H9 (cell line): ENCODE measurements at regions not wholly inside any gene's neighbourhood (a gene's known extent, or its start where the extent isn't known, plus 50 kb on each side); places are given as distances from the start of the nearest gene placed in this dataset.

ENCODE experiments used
- DNase-seq: peaks from one replicate; pipeline ENCODE4 v3.0.0-alpha.2; 2017
- H2AFZ ChIP-seq: one replicate; pipeline ENCODE4 v1.6.1; 2013; ENCODE audit warnings: mild to moderate bottlenecking, low read length, control low read depth, moderate library complexity
- H2AK5ac ChIP-seq: 2 replicates; pipeline ENCODE4 v1.6.1; 2013; ENCODE audit warnings: low read length, control low read depth, mixed read lengths; ENCODE audit not compliant: insufficient read length
- H2BK120ac ChIP-seq: one replicate; pipeline ENCODE4 v1.6.1; 2013; ENCODE audit warnings: low read depth, mild to moderate bottlenecking, low read length, control low read depth, inconsistent platforms; ENCODE audit not compliant: poor library complexity, severe bottlenecking
- H2BK12ac ChIP-seq: 2 replicates; pipeline ENCODE4 v1.6.1; 2013; ENCODE audit warnings: low read length, control low read depth, mixed read lengths, low read depth; ENCODE audit not compliant: insufficient read length
- H2BK15ac ChIP-seq: 2 replicates; pipeline ENCODE4 v1.6.1; 2013; ENCODE audit warnings: low read depth, low read length, control low read depth
- H2BK20ac ChIP-seq: one replicate; pipeline ENCODE4 v1.6.1; 2013; ENCODE audit warnings: low read depth, mild to moderate bottlenecking, low read length, control low read depth, inconsistent platforms; ENCODE audit not compliant: poor library complexity, severe bottlenecking
- H2BK5ac ChIP-seq: 2 replicates; pipeline ENCODE4 v1.6.1; 2013; ENCODE audit warnings: low read length, control low read depth, mixed read lengths; ENCODE audit not compliant: insufficient read length
- H3K14ac ChIP-seq: 2 replicates; pipeline ENCODE4 v1.6.1; 2013; ENCODE audit warnings: low read length, control low read depth; ENCODE audit not compliant: insufficient read depth
- H3K18ac ChIP-seq: 2 replicates; pipeline ENCODE4 v1.6.1; 2013; ENCODE audit warnings: low read depth, mild to moderate bottlenecking, mixed read lengths, low read length, control low read depth; ENCODE audit not compliant: insufficient read length
- H3K23ac ChIP-seq: 2 replicates; pipeline ENCODE4 v1.6.1; 2013; ENCODE audit warnings: low read length, control low read depth, mixed read lengths, low read depth; ENCODE audit not compliant: insufficient read length
- H3K23me2 ChIP-seq: 2 replicates; pipeline ENCODE4 v1.6.1; 2013; ENCODE audit warnings: low read depth, mild to moderate bottlenecking, mixed read lengths, low read length, control low read depth; ENCODE audit not compliant: insufficient read length, poor library complexity, severe bottlenecking
- H3K27ac ChIP-seq: 2 replicates; pipeline ENCODE4 v1.5.1; 2013; ENCODE audit warnings: low read length, control low read depth, mixed read lengths, low read depth; ENCODE audit not compliant: insufficient read length
- H3K27me3 ChIP-seq: 2 replicates; pipeline ENCODE4 v1.6.1; 2013; ENCODE audit warnings: low read length, control low read depth, inconsistent platforms; ENCODE audit not compliant: insufficient read depth
- H3K4ac ChIP-seq: 2 replicates; pipeline ENCODE4 v1.6.1; 2013; ENCODE audit warnings: low read depth, mild to moderate bottlenecking, control low read depth, inconsistent platforms, low read length, moderate library complexity
- H3K4me1 ChIP-seq: 2 replicates; pipeline ENCODE4 v1.6.1; 2013; ENCODE audit warnings: low read length, control low read depth, inconsistent platforms; ENCODE audit not compliant: insufficient read depth
- H3K4me2 ChIP-seq: 2 replicates; pipeline ENCODE4 v1.6.1; 2013; ENCODE audit warnings: low read length, control low read depth, mixed read lengths; ENCODE audit not compliant: insufficient read length, insufficient read depth
- H3K56ac ChIP-seq: 2 replicates; pipeline ENCODE4 v1.6.1; 2013; ENCODE audit warnings: low read depth, mild to moderate bottlenecking, mixed read lengths, low read length, control low read depth; ENCODE audit not compliant: insufficient read length
- H3K79me1 ChIP-seq: 2 replicates; pipeline ENCODE4 v1.6.1; 2013; ENCODE audit warnings: low read depth, mild to moderate bottlenecking, moderate library complexity, low read length, control low read depth, inconsistent platforms; ENCODE audit not compliant: insufficient read depth, poor library complexity, severe bottlenecking
- H3K79me2 ChIP-seq: 2 replicates; pipeline ENCODE4 v1.6.1; 2013; ENCODE audit warnings: low read length, control low read depth, inconsistent platforms; ENCODE audit not compliant: insufficient read depth
- H3K9ac ChIP-seq: 2 replicates; pipeline ENCODE4 v1.6.1; 2013; ENCODE audit warnings: low read length, control low read depth, mixed read lengths; ENCODE audit not compliant: insufficient read length; ENCODE audit errors: extremely low read depth
- H3K9me3 ChIP-seq: one replicate; pipeline ENCODE4 v1.6.1; 2013; ENCODE audit warnings: low read depth, low read length, inconsistent platforms; ENCODE audit not compliant: control insufficient read depth
- H3T11ph ChIP-seq: one replicate; pipeline ENCODE4 v1.6.1; 2013; ENCODE audit warnings: mild to moderate bottlenecking, low read length, control low read depth, inconsistent platforms
- H4K20me1 ChIP-seq: one replicate; pipeline ENCODE4 v1.6.1; 2013; ENCODE audit not compliant: control insufficient read depth, insufficient read length, insufficient read depth
- H4K5ac ChIP-seq: 2 replicates; pipeline ENCODE4 v1.6.1; 2013; ENCODE audit warnings: low read depth, mild to moderate bottlenecking, mixed read lengths, low read length, control low read depth; ENCODE audit not compliant: insufficient read length
- H4K8ac ChIP-seq: replicated peaks from 2 replicates; pipeline ENCODE4 v1.6.1; 2013; ENCODE audit warnings: low read length, control low read depth, mixed read lengths, low read depth; ENCODE audit not compliant: insufficient read length
- H4K91ac ChIP-seq: 2 replicates; pipeline ENCODE4 v1.6.1; 2013; ENCODE audit warnings: low read depth, mild to moderate bottlenecking, moderate library complexity, mixed read lengths, low read length, control low read depth; ENCODE audit not compliant: insufficient read length
- H3K27ac Mint-ChIP-seq, 3 experiments: 2 replicates in 2 of 3; 3 replicates in 1 of 3; pipeline ENCODE4 v1.8.0; 2020 to 2021; ENCODE audit warnings: mixed read lengths in 3 of 3, mild to moderate bottlenecking in 1 of 3, moderate library complexity in 1 of 3
- H3K27me3 Mint-ChIP-seq: 2 replicates; pipeline ENCODE4 v1.8.0; 2021; ENCODE audit warnings: low read depth, mild to moderate bottlenecking, moderate library complexity, mixed read lengths
- H3K36me3 Mint-ChIP-seq, 3 experiments: 2 replicates in 2 of 3; 3 replicates in 1 of 3; pipeline ENCODE4 v1.8.0; 2020 to 2021; ENCODE audit warnings: low read depth in 3 of 3, mixed read lengths in 3 of 3; ENCODE audit not compliant: insufficient read depth in 1 of 3
- H3K4me1 Mint-ChIP-seq, 2 experiments: 2 replicates each; pipeline ENCODE4 v1.8.0; 2020; ENCODE audit warnings: mixed read lengths in 2 of 2
- H3K4me3 Mint-ChIP-seq, 2 experiments: 2 replicates in 1 of 2; 3 replicates in 1 of 2; pipeline ENCODE4 v1.8.0; 2020 to 2021; ENCODE audit warnings: mild to moderate bottlenecking in 2 of 2, mixed read lengths in 2 of 2, moderate library complexity in 1 of 2
- H3K9me3 Mint-ChIP-seq, 2 experiments: 2 replicates in 1 of 2; 3 replicates in 1 of 2; pipeline ENCODE4 v1.8.0; 2020; ENCODE audit warnings: mild to moderate bottlenecking in 2 of 2, mixed read lengths in 2 of 2, moderate library complexity in 1 of 2
- WGBS: extraction: QIAGEN DNeasy Blood & Tissue Kit; methylation state at CpG from one replicate; pipeline ENCODE4 v1.1.7; 2013; ENCODE audit warnings: missing lambda C conversion rate, low lambda C conversion rate, mixed read lengths; ENCODE audit not compliant: insufficient read length; ENCODE audit errors: extremely low coverage; 5-methylcytosine and 5-hydroxymethylcytosine counted together
- TF ChIP-seq, protein P1 (sequence below): fragments of 200-600 bp; sonication (generic); conservative IDR thresholded peaks from 3 replicates; pipeline ENCODE4 v1.8.0; 2021; ENCODE audit warnings: antibody characterized with exemption, mild to moderate bottlenecking

DNA sequence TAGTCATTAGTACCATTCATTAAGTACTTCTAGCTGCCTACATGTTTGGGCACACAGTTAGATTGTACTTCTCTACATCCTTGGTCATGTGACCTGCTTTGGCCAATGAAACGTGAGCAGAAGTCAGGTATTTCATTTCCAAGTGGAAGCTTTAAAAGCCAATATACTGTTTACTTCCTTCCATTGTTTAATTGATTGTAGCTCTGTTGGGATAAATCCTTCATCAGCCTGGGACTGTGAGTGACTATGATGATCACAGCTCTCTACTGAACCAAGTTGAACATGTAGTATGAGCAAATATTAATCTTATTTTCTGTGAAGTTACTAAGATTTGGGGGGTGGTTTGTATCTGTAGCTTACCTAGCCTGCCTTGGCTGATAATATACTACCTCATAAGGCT is 116.5 kb upstream of the ROPN1 start:
- Histone ChIP-seq H2BK120ac (no peak overlapping the region), H4K8ac (no peak overlapping the region), H3K18ac (no peak overlapping the region), H3K23ac (no peak overlapping the region), H3K79me2 (no peaks in the 10 kb centered on the region), H3K27ac (no peak overlapping the region), H4K5ac (no peak overlapping the region), H3K79me1 (no peaks in the 10 kb centered on the region), H2AK5ac (no peak overlapping the region), H3K23me2 (no peaks in the 10 kb centered on the region), H3K9ac (no peak overlapping the region), H2BK20ac (no peak overlapping the region), H3T11ph (no peak overlapping the region), H3K4ac (no peak overlapping the region), H3K4me2 (no peak overlapping the region), H3K9me3 (no peaks in the 10 kb centered on the region), H2BK15ac (no peak overlapping the region), H3K27me3 (no peaks in the 10 kb centered on the region), H2BK5ac (no peak overlapping the region), H3K56ac (no peak overlapping the region), H4K91ac (no peak overlapping the region), H3K4me1 (no peaks in the 10 kb centered on the region), H4K20me1 (no peaks in the 10 kb centered on the region), H2AFZ (no peak overlapping the region), H3K14ac (no peak overlapping the region), H2BK12ac (no peak overlapping the region)
- no peak overlapping the region for H3K27ac Mint-ChIP-seq
- peaks cover 4% of the 10 kb centered on the region in 2 experiments; a peak in 3 of 4 replicates for H3K4me1 Mint-ChIP-seq
- peaks cover 0 to 1% (median 0%) of the 10 kb centered on the region in 3 experiments; a peak in 1 of 7 replicates for H3K36me3 Mint-ChIP-seq
- H3K4me3 Mint-ChIP-seq = no peak overlapping the region
- TF ChIP-seq, protein P1, sequence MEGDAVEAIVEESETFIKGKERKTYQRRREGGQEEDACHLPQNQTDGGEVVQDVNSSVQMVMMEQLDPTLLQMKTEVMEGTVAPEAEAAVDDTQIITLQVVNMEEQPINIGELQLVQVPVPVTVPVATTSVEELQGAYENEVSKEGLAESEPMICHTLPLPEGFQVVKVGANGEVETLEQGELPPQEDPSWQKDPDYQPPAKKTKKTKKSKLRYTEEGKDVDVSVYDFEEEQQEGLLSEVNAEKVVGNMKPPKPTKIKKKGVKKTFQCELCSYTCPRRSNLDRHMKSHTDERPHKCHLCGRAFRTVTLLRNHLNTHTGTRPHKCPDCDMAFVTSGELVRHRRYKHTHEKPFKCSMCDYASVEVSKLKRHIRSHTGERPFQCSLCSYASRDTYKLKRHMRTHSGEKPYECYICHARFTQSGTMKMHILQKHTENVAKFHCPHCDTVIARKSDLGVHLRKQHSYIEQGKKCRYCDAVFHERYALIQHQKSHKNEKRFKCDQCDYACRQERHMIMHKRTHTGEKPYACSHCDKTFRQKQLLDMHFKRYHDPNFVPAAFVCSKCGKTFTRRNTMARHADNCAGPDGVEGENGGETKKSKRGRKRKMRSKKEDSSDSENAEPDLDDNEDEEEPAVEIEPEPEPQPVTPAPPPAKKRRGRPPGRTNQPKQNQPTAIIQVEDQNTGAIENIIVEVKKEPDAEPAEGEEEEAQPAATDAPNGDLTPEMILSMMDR = no peak
- WGBS = no CpG with 5 or more reads among the region's 1 CpG
- no peak for DNase-seq
- H3K9me3 Mint-ChIP-seq = peaks cover 0 to 3% of the 10 kb centered on the region in 2 experiments; a peak in 1 of 5 replicates
- no peaks in the 10 kb centered on the region for H3K27me3 Mint-ChIP-seq
